IMR-90 (cell line): ENCODE measurements at regions not wholly inside any gene's neighbourhood (a gene's known extent, or its start where the extent isn't known, plus 50 kb on each side); places are given as distances from the start of the nearest gene placed in this dataset.

Source experiments
- ATAC-seq: fragments of 200-7000 bp; cut with Tn5 transposase; 2 replicates; pipeline ENCODE4 v1.9.1; 2020; ENCODE audit warnings: low read depth, mild to moderate bottlenecking, moderate library complexity
- BruUV-seq: library from RNA; stranded (reverse); fragments of 400-500 nt; replicated peaks from 2 replicates; lab custom pipeline; 2021; lab: Mats Ljungman, UMichigan
- CTCF ChIA-PET: fragments of 300-600 bp; formaldehyde crosslinking; extraction: SDS; loops from one replicate; lab custom pipeline; 2021; ENCODE audit warnings: antibody characterized with exemption; lab: Yijun Ruan, JAX
- POLR2A ChIA-PET: fragments of 300-600 bp; sonication (Branson Sonifier 250); formaldehyde crosslinking; loops from one replicate; lab custom pipeline; 2022; ENCODE audit warnings: antibody characterized with exemption; ENCODE audit not compliant: unreplicated experiment; lab: Charles Lee
- DNase-seq: peaks from one replicate; pipeline ENCODE4 v3.0.0; 2013
- H2AFZ ChIP-seq: replicated peaks from 2 replicates; pipeline ENCODE3; 2013; ENCODE audit warnings: low read length, mild to moderate bottlenecking; ENCODE audit not compliant: poor library complexity
- H2AK5ac ChIP-seq: 2 replicates; pipeline ENCODE4 v1.6.1; 2013; ENCODE audit warnings: low read depth, low read length, inconsistent platforms
- H2AK9ac ChIP-seq: replicated peaks from 2 replicates; pipeline ENCODE3; 2013; ENCODE audit warnings: mild to moderate bottlenecking, low read depth, low read length, moderate library complexity; ENCODE audit not compliant: poor library complexity
- H2BK120ac ChIP-seq: 2 replicates; pipeline ENCODE4 v1.6.1; 2013; ENCODE audit warnings: low read depth, low read length, inconsistent platforms
- H2BK15ac ChIP-seq: 3 replicates; pipeline ENCODE4 v1.6.1; 2013; ENCODE audit warnings: low read depth, low read length, inconsistent platforms
- H2BK20ac ChIP-seq: 2 replicates; pipeline ENCODE4 v1.6.1; 2013; ENCODE audit warnings: low read depth, mild to moderate bottlenecking, inconsistent platforms, low read length, moderate library complexity
- H2BK5ac ChIP-seq: 2 replicates; pipeline ENCODE4 v1.6.1; 2013; ENCODE audit warnings: mild to moderate bottlenecking, low read depth, low read length, inconsistent platforms; ENCODE audit not compliant: poor library complexity, severe bottlenecking
- H3K14ac ChIP-seq: replicated peaks from 2 replicates; pipeline ENCODE4 v1.6.1; 2013; ENCODE audit warnings: low read depth, low read length, inconsistent platforms
- H3K18ac ChIP-seq: 2 replicates; pipeline ENCODE4 v1.6.1; 2013; ENCODE audit warnings: low read depth, low read length, control low read depth
- H3K23ac ChIP-seq: 2 replicates; pipeline ENCODE4 v1.6.1; 2013; ENCODE audit warnings: low read depth, low read length, inconsistent platforms
- H3K27ac ChIP-seq: 2 replicates; pipeline ENCODE4 v1.5.1; 2013; ENCODE audit warnings: mild to moderate bottlenecking, control low read depth, low read length; ENCODE audit not compliant: insufficient read depth
- H3K27me3 ChIP-seq: 2 replicates; pipeline ENCODE4 v1.6.1; 2013; ENCODE audit warnings: low read length; ENCODE audit not compliant: control insufficient read depth, insufficient read depth
- H3K36me3 ChIP-seq: 2 replicates; pipeline ENCODE4 v1.6.1; 2013; ENCODE audit warnings: low read length, mixed read lengths; ENCODE audit not compliant: control insufficient read depth, insufficient read depth
- H3K4ac ChIP-seq: 2 replicates; pipeline ENCODE4 v1.6.1; 2013; ENCODE audit warnings: low read depth, low read length, inconsistent platforms
- H3K4me1 ChIP-seq: 2 replicates; pipeline ENCODE4 v1.6.1; 2013; ENCODE audit warnings: low read length, mixed read lengths; ENCODE audit not compliant: control insufficient read depth, insufficient read depth
- H3K4me2 ChIP-seq: 2 replicates; pipeline ENCODE4 v1.6.1; 2013; ENCODE audit warnings: low read depth, mild to moderate bottlenecking, control low read depth, low read length, moderate library complexity
- H3K4me3 ChIP-seq: 2 replicates; pipeline ENCODE4 v1.5.1; 2013; ENCODE audit warnings: low read depth, mild to moderate bottlenecking, control low read depth, low read length, moderate library complexity; ENCODE audit not compliant: insufficient read depth
- H3K56ac ChIP-seq: 2 replicates; pipeline ENCODE4 v1.6.1; 2013; ENCODE audit warnings: low read length, inconsistent platforms; ENCODE audit not compliant: insufficient read depth; ENCODE audit errors: extremely low read depth
- H3K79me1 ChIP-seq, 2 experiments: 2 replicates each; pipeline ENCODE4 v1.6.1; 2013; ENCODE audit warnings: low read length in 2 of 2, inconsistent platforms in 1 of 2, low read depth in 1 of 2
- H3K9ac ChIP-seq: 2 replicates; pipeline ENCODE4 v1.6.1; 2013; ENCODE audit warnings: low read depth, low read length, control low read depth
- H3K9me1 ChIP-seq: 2 replicates; pipeline ENCODE4 v1.6.1; 2013; ENCODE audit warnings: low read length, inconsistent platforms; ENCODE audit not compliant: insufficient read depth
- H3K9me3 ChIP-seq: 2 replicates; pipeline ENCODE4 v1.6.1; 2013; ENCODE audit warnings: low read length; ENCODE audit not compliant: control insufficient read depth, insufficient read depth
- H4K20me1 ChIP-seq: 2 replicates; pipeline ENCODE4 v1.6.1; 2013; ENCODE audit warnings: low read length, inconsistent platforms; ENCODE audit not compliant: insufficient read depth
- H4K5ac ChIP-seq: 2 replicates; pipeline ENCODE4 v1.6.1; 2013; ENCODE audit warnings: mild to moderate bottlenecking, low read depth, low read length, control low read depth
- H4K8ac ChIP-seq, 2 experiments: 2 replicates each; pipeline ENCODE4 v1.6.1; 2013; ENCODE audit warnings: low read depth in 2 of 2, low read length in 2 of 2, control low read depth in 1 of 2, inconsistent platforms in 1 of 2
- H4K91ac ChIP-seq: 2 replicates; pipeline ENCODE4 v1.6.1; 2013; ENCODE audit warnings: low read depth, low read length, inconsistent platforms; ENCODE audit not compliant: insufficient read depth
- BHLHE40 ChIP-seq: fragments of 150-350 bp; IDR thresholded peaks from 2 replicates; pipeline ENCODE4 v1.6.1; 2016; ENCODE audit warnings: mild to moderate bottlenecking, low read depth, low read length
- CEBPB ChIP-seq: IDR thresholded peaks from 2 replicates; pipeline ENCODE4 v1.6.1; 2012; ENCODE audit warnings: low read depth, low read length, improper control_type of control experiment
- CHD1 ChIP-seq: IDR thresholded peaks from 2 replicates; pipeline ENCODE4 v1.6.1; 2012; ENCODE audit warnings: low read depth, low read length, improper control_type of control experiment
- FOS ChIP-seq: fragments of 150-350 bp; IDR thresholded peaks from 2 replicates; pipeline ENCODE4 v1.6.1; 2016; ENCODE audit warnings: low read depth, low read length
- MAFK ChIP-seq: IDR thresholded peaks from 2 replicates; pipeline ENCODE4 v1.6.1; 2012; ENCODE audit warnings: low read depth, low read length, improper control_type of control experiment
- MAZ ChIP-seq: IDR thresholded peaks from 2 replicates; pipeline ENCODE4 v1.6.1; 2012; ENCODE audit warnings: low read depth, mild to moderate bottlenecking, low read length, improper control_type of control experiment, moderate library complexity, borderline replicate concordance
- NFE2L2 ChIP-seq: fragments of 150-350 bp; IDR thresholded peaks from 2 replicates; pipeline ENCODE4 v1.6.1; 2016; ENCODE audit warnings: low read depth, mild to moderate bottlenecking, low read length
- POLR2A ChIP-seq: IDR thresholded peaks from 2 replicates; pipeline ENCODE4 v1.6.1; 2012; ENCODE audit warnings: mild to moderate bottlenecking, low read depth, low read length
- RAD21 ChIP-seq: IDR thresholded peaks from 2 replicates; pipeline ENCODE4 v1.6.1; 2012; ENCODE audit warnings: low read length, improper control_type of control experiment
- RFX5 ChIP-seq: IDR thresholded peaks from 2 replicates; pipeline ENCODE4 v1.8.0; 2012; ENCODE audit warnings: low read depth, mild to moderate bottlenecking, low read length, moderate library complexity
- SMC3 ChIP-seq: fragments of 150-350 bp; IDR thresholded peaks from 2 replicates; pipeline ENCODE4 v1.6.1; 2016; ENCODE audit warnings: low read depth, mild to moderate bottlenecking, antibody characterized with exemption, low read length, moderate library complexity
- WGBS, 2 experiments: methylation state at CpG; one replicate each; pipeline versions ENCODE4 v1.1.5 to v1.1.7; 2013; ENCODE audit warnings: missing lambda C conversion rate in 2 of 2; ENCODE audit not compliant: insufficient read length in 1 of 2; ENCODE audit errors: extremely low coverage in 2 of 2; 5-methylcytosine and 5-hydroxymethylcytosine counted together
- dilution Hi-C: fragments of 300-500 bp; cut with HindIII; formaldehyde crosslinking; loops from one replicate; pipeline ENCODE4 v1.14.3; 2018; ENCODE audit warnings: low sequenced_read_pairs; ENCODE audit not compliant: unreplicated experiment
- in situ Hi-C: fragments of 300-500 bp; cut with MboI; formaldehyde crosslinking; loops from 3 replicates; pipeline ENCODE4 v1.14.3; 2019; ENCODE audit warnings: low sequenced_read_pairs, inconsistent platforms, mixed read lengths
- intact Hi-C: fragments of 100-400 bp; cut with micrococcal nuclease; formaldehyde crosslinking; loops from 2 replicates; pipeline ENCODE4 v1.10.0; 2022
- TF ChIP-seq, protein P1 (sequence below): fragments of 150-350 bp; IDR thresholded peaks from 2 replicates; pipeline ENCODE4 v1.6.1; 2016; ENCODE audit warnings: low read depth, mild to moderate bottlenecking, low read length, moderate library complexity, borderline replicate concordance
- TF ChIP-seq, protein P2 (sequence below): fragments of 150-350 bp; IDR thresholded peaks from 2 replicates; pipeline ENCODE4 v1.6.1; 2017; ENCODE audit warnings: mild to moderate bottlenecking, antibody characterized with exemption, low read length, low read depth
- TF ChIP-seq, protein P3 (sequence below): conservative IDR thresholded peaks from 2 replicates; pipeline ENCODE4 v1.5.1; 2012; ENCODE audit warnings: mild to moderate bottlenecking, low read depth, low read length, improper control_type of control experiment

DNA sequence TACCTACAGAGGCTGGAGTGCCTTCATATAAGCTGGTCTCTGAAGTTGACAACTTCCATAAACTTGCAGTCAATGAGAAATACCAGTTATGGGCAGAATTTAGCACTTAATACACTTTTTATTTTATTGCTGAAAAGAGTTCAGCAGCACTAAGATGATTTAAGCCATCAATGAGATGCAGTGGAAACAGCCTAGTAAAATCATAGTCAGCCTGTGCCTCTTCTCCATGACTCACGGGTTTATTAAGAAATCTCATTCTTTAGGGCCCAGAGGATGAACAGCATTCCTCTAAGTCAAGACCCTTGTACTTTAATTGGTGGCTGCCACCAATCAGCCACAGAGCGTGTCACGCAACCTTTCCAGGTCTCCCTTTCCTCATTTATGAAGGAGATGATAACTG lies 1357.9 kb upstream of the CELF4 start:
- no peak for TF ChIP-seq NFE2L2
- TF ChIP-seq FOS = no peak
- TF ChIP-seq, protein P1, sequence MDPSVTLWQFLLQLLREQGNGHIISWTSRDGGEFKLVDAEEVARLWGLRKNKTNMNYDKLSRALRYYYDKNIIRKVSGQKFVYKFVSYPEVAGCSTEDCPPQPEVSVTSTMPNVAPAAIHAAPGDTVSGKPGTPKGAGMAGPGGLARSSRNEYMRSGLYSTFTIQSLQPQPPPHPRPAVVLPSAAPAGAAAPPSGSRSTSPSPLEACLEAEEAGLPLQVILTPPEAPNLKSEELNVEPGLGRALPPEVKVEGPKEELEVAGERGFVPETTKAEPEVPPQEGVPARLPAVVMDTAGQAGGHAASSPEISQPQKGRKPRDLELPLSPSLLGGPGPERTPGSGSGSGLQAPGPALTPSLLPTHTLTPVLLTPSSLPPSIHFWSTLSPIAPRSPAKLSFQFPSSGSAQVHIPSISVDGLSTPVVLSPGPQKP = no peak
- no peak for TF ChIP-seq CEBPB
- no peak for TF ChIP-seq RFX5
- no peak for TF ChIP-seq MAZ
- TF ChIP-seq SMC3 = no peak
- no peak for TF ChIP-seq BHLHE40
- TF ChIP-seq POLR2A = no peak
- no peak for TF ChIP-seq MAFK
- no peak for TF ChIP-seq CHD1
- TF ChIP-seq, protein P2, sequence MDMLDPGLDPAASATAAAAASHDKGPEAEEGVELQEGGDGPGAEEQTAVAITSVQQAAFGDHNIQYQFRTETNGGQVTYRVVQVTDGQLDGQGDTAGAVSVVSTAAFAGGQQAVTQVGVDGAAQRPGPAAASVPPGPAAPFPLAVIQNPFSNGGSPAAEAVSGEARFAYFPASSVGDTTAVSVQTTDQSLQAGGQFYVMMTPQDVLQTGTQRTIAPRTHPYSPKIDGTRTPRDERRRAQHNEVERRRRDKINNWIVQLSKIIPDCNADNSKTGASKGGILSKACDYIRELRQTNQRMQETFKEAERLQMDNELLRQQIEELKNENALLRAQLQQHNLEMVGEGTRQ = no peak
- no peak for TF ChIP-seq RAD21
- TF ChIP-seq, protein P3, sequence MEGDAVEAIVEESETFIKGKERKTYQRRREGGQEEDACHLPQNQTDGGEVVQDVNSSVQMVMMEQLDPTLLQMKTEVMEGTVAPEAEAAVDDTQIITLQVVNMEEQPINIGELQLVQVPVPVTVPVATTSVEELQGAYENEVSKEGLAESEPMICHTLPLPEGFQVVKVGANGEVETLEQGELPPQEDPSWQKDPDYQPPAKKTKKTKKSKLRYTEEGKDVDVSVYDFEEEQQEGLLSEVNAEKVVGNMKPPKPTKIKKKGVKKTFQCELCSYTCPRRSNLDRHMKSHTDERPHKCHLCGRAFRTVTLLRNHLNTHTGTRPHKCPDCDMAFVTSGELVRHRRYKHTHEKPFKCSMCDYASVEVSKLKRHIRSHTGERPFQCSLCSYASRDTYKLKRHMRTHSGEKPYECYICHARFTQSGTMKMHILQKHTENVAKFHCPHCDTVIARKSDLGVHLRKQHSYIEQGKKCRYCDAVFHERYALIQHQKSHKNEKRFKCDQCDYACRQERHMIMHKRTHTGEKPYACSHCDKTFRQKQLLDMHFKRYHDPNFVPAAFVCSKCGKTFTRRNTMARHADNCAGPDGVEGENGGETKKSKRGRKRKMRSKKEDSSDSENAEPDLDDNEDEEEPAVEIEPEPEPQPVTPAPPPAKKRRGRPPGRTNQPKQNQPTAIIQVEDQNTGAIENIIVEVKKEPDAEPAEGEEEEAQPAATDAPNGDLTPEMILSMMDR = no peak
- no peak for ATAC-seq
- POLR2A ChIA-PET = no interaction called here
- Histone ChIP-seq H3K4ac (no peak overlapping the region), H2AFZ (no peak overlapping the region), H3K9ac (no peak overlapping the region), H3K18ac (no peak overlapping the region), H4K20me1 (no peaks in the 10 kb centered on the region), H3K23ac (no peak overlapping the region), H2AK5ac (no peak overlapping the region), H3K9me1 (no peaks in the 10 kb centered on the region), H4K5ac (no peak overlapping the region), H3K4me1 (no peaks in the 10 kb centered on the region), H3K79me1 (no peaks in the 10 kb centered on the region), H3K27ac (no peak overlapping the region), H3K4me3 (no peak overlapping the region), H2BK5ac (no peak overlapping the region), H3K9me3 (peaks cover 3% of the 10 kb centered on the region; the same call in 1 of the 2 replicates), H3K4me2 (no peak overlapping the region), H4K8ac (no peak overlapping the region), H3K56ac (no peak overlapping the region), H2BK20ac (no peak overlapping the region), H2BK15ac (no peak overlapping the region), H2BK120ac (no peak overlapping the region), H3K36me3 (no peaks in the 10 kb centered on the region), H4K91ac (no peak overlapping the region), H3K27me3 (no peaks in the 10 kb centered on the region), H2AK9ac (no peak overlapping the region), H3K14ac (no peak overlapping the region)
- in situ Hi-C loops = no loop called here
- dilution Hi-C loops = no loop called here
- DNase-seq = no peak
- CTCF ChIA-PET = no interaction called here
- intact Hi-C loops = no loop called here
- WGBS, 2 experiments = no CpG with 5 or more reads among the region's 3 CpGs
- no TSS peak for BruUV-seq
